Fibroblast of upper back skin (primary cell): ENCODE measurements at regions not wholly inside any gene's neighbourhood (a gene's known extent, or its start where the extent isn't known, plus 50 kb on each side); places are given as distances from the start of the nearest gene placed in this dataset.
"Not testable (repeated sequence)": the region's sequence is repeated elsewhere in the genome, so short reads cannot be mapped to it uniquely, and the experiment has no call there.

Experiments
- DNase-seq: peaks from one replicate; pipeline ENCODE4 v3.0.0-alpha.2; 2013

DNA sequence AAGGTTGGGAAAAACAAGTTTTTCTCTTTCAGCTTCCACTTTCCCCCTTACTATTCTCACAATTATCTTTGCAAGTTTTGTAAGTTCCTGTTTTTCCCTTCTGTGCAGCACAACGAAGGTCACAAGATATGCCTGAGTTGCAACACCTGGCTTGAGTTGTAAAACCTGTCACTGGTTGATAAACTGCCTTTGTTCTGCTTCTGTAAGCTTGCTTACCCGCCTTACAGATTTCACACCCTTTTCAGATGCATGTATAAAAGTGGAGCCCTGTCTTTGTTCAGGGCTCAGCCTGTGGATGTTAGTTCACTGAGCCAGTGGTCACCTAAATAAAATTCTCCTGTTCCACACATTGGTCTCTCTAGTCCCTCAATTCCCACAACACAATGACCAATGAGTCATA is 318.9 kb downstream of the UBE2NL start:
- DNase-seq, result not testable (repeated sequence)

- DNase-seq, result not testable (repeated sequence)
Measured at GRCh38 chrX:144208360-144209024, 324.6 kb downstream of the UBE2NL start.

DNA sequence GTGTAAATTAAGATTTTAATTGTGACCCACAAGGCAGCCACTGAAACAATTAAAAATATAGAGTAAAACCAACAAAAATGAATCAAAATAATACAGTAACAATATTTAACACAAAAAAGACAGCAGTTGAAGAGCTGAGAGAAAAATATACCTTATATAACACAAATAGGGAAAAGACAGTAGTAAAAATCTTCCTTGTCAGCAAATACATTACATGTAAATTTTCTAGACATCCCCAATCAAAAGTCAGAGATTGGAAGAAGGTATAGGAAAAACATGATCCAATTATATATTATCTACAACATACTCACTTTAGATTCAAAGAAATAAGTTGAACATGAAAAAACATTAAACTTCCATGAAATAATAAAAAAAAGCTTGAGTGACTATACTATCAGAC is 330.8 kb downstream of the UBE2NL start:
- no peak for DNase-seq

GRCh38 chrX:144219035-144219434 is 335.2 kb downstream of the UBE2NL start:
- DNase-seq, result no peak

- DNase-seq, result not testable (repeated sequence)
Measured at GRCh38 chrX:144231116-144231785, 347.4 kb downstream of the UBE2NL start.

- DNase-seq, result no peak
Measured at GRCh38 chrX:144253356-144253755, 369.5 kb downstream of the UBE2NL start.

- no peak for DNase-seq
Measured at GRCh38 chrX:144259054-144259453, 375.2 kb downstream of the UBE2NL start.

- DNase-seq, result no peak
Measured at GRCh38 chrX:144265641-144266040, 381.8 kb downstream of the UBE2NL start.

GRCh38 chrX:144275367-144275766 is 391.5 kb downstream of the UBE2NL start:
- DNase-seq, result no peak

- no peak for DNase-seq
Measured at GRCh38 chrX:144275843-144276242, 392.0 kb downstream of the UBE2NL start.

- DNase-seq, result no peak
Measured at GRCh38 chrX:144293229-144293628, 409.4 kb downstream of the UBE2NL start.

DNA sequence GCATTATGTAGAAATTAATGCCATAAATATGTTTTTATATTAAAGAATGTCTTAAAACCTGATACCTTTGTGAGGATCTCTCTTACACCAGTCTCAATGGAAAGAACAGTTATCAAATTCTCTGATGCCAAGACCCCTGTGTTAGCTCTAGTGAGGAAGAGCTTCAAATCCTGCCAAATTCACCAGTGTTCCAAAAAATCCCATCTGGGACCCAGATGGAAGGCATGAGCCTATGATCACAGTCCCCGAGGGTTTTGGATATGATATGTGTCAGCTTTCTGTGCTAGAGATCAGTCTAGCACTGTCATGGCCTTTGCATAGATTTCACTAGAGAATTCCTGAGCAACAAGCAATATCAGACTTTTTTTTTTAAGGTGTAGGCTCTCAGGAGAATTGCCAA is 412.1 kb downstream of the UBE2NL start:
- no peak for DNase-seq

GRCh38 chrX:144297221-144297620 is 413.4 kb downstream of the UBE2NL start:
- DNase-seq, result no peak

DNA sequence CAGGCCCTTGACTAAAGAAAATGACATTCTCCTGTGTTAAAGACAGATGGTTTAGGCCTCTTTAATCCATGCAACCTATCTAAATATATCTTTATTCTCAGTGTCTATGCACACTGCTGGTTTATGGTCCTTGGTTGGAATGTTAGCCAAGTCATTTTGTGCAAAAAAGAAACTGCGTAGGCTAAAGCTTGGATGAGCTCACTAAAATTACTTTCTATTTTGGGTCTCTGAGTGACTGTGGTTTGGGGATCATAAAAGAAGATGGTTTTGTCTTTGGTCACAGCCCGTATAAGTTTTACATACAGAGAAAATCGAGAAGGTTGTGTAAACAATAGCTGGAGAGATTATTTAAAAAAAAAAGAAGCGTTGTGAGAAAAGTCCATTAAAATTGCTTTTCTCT is 443.6 kb downstream of the UBE2NL start:
- DNase-seq, result peak; percentile 8

DNA sequence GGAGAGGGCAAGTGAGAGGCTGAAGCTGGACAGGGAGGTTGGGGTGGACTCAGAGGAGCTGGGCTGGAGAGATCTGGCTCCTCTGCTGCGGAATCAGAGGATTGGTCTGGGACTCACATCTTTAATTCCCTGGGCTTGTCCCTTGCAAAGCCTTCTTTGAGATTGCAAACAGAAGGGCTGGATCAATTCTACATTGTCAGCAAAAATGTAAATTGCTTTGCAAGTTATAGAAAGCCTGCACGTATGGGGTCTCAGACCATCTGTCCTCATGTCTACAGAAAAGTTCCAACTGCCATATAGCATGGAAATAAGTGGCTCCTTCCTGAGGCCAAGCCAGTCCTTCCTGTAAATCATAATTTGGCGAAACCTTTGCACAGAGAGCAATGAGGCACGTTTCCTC is 449.6 kb downstream of the UBE2NL start:
- DNase-seq, result no peak

DNA sequence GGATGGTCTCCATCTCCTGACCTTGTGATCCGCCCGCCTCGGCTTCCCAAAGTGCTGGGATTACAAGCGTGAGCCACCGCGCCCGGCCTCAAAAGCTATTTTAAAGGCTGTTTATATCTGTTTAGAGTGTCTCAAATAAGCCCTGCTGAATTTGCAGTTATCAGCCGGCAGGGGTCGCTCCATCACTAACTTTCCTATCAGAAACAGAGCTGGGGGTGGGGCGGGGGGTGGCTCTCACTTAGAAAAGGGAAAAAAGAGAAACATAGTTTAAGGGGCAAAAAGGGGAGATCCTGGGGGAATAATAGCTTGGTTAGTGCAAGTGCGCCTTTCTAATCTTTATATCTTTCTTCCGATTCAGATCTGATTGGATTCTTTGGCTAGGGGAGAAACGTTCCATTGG is 450.7 kb downstream of the UBE2NL start:
- no peak for DNase-seq

GRCh38 chrX:144335402-144335801 is 451.5 kb downstream of the UBE2NL start:
- DNase-seq, result no peak

GRCh38 chrX:144379156-144379555 is 495.3 kb downstream of the UBE2NL start:
- DNase-seq, result no peak

DNA sequence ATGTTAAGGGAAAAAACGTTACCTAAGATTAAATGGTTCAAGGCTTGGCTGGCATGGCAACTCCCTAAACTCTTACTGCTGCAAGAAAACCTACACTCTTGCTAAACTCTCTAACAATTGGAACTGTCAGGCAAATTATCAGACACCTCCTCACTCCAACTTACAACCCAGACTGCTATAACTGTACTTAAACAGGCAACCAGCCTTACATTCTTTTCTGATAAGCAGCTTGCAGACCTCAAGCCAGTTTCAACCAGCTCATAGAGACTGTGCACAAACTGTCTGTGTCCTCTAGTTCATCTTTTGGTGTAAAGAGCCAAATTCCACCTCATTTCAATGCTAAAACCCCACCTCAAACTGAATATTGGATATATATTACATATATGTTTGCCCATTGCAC is 504.9 kb downstream of the UBE2NL start:
- no peak for DNase-seq
